HL-60/S4 (cell line): ENCODE measurements at regions not wholly inside any gene's neighbourhood (a gene's known extent, or its start where the extent isn't known, plus 50 kb on each side); places are given as distances from the start of the nearest gene placed in this dataset.
"Not testable (repeated sequence)": the region's sequence is repeated elsewhere in the genome, so short reads cannot be mapped to it uniquely, and the experiment has no call there.

Source experiments
- in situ Hi-C: fragments of 300-500 bp; cut with MboI; formaldehyde crosslinking; loops from 2 replicates; pipeline ENCODE4 v1.14.3; 2022; ENCODE audit warnings: low sequenced_read_pairs

DNA sequence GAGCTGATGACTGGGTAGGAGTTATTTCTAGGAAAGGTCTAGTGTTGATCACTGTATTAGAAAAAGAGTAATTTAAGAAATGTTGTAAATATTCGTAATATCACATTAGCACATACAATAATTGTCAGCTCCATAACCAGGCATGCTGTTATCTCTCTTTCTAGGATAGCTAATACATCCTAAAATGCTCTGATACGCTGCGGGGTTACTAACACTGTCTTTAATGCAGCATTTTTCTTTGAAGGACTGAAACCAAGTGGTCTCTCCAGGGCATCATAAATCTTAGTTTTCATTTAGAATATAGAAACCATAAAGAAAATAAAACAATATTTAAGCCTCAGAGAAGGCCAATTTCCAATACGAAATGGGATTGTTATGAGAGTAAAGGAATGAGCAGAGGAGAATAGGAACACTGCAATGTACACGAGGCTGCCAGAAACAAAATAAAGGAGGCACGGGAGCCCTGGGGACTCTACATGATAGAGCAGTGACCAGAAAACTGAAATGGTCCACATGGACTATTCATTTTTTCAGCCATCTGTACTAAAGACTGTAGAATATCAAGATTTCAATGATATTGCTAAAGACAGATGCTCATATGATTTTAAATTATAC is 1606.7 kb upstream of the AGA start:
- in situ Hi-C loops = no loop called here

GRCh38 chr4:179051206-179051605 is 1609.0 kb upstream of the AGA start:
- in situ Hi-C loops = no loop called here

- in situ Hi-C loops = no loop called here
These were observed 1617.2 kb upstream of the AGA start for GRCh38 chr4:179059396-179059795.

- in situ Hi-C loops = not testable (repeated sequence)
These were observed 1624.0 kb upstream of the AGA start for GRCh38 chr4:179066254-179066653.

- in situ Hi-C loops = no loop called here
These were observed 1628.9 kb upstream of the AGA start for GRCh38 chr4:179071131-179071530.

GRCh38 chr4:179076865-179077264 is 1634.6 kb upstream of the AGA start:
- in situ Hi-C loops = no loop called here

- in situ Hi-C loops = no loop called here
These were observed 1653.5 kb upstream of the AGA start for GRCh38 chr4:179095585-179096221.

- in situ Hi-C loops = no loop called here
These were observed 1655.5 kb upstream of the AGA start for GRCh38 chr4:179097741-179098140.

- in situ Hi-C loops = no loop called here
These were observed 1668.1 kb upstream of the AGA start for GRCh38 chr4:179110356-179110755.

DNA sequence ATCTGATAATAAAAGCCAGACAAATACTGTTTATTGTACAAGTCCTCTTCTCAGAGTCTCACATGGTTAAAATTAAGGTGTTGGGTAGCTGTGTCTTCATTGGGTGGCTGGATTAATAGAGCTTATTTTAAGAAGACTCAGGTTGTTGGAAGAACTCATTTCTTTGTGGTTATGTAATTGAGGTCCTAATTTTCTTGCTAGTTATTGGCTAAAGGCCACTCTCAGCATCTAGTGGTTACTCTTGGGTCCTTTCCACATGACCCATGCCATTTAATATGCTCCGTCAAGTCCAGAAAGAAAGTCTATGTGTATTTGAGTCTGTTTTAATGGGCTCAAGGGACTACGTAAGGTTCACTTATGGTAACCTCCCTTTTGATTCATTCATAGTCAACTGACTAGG is 1668.6 kb upstream of the AGA start:
- in situ Hi-C loops = no loop called here

GRCh38 chr4:179112441-179113170 is 1670.4 kb upstream of the AGA start:
- in situ Hi-C loops = no loop called here

GRCh38 chr4:179114615-179115014 is 1672.4 kb upstream of the AGA start:
- in situ Hi-C loops = no loop called here

- in situ Hi-C loops = no loop called here
These were observed 1673.8 kb upstream of the AGA start for GRCh38 chr4:179116011-179116410.

- in situ Hi-C loops = no loop called here
These were observed 1674.3 kb upstream of the AGA start for GRCh38 chr4:179116581-179116980.

GRCh38 chr4:179123084-179123483 is 1680.8 kb upstream of the AGA start:
- in situ Hi-C loops = no loop called here

GRCh38 chr4:179124419-179124818 is 1682.2 kb upstream of the AGA start:
- in situ Hi-C loops = no loop called here

DNA sequence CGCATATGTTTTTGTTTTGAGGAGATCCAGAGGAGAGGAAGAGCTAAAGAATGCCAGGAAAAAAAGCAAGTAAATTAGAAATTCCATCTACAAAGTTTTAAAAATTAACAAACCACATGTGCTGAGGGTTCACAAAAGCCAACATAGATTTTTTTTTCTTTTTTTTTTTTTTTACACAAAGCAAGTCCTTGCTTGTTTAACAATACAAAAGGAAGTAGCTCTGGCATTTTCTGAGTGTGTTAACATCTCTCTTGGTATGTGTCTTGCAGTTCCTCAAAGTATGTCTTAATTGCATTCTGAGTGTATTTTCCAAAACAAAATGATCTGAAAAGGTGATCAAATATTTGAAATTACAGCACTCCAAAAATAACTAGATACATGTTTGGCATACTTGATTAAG is 1682.7 kb upstream of the AGA start:
- in situ Hi-C loops = no loop called here

GRCh38 chr4:179125870-179126269 is 1683.6 kb upstream of the AGA start:
- in situ Hi-C loops = no loop called here

GRCh38 chr4:179128299-179128698 is 1686.1 kb upstream of the AGA start:
- in situ Hi-C loops = no loop called here

DNA sequence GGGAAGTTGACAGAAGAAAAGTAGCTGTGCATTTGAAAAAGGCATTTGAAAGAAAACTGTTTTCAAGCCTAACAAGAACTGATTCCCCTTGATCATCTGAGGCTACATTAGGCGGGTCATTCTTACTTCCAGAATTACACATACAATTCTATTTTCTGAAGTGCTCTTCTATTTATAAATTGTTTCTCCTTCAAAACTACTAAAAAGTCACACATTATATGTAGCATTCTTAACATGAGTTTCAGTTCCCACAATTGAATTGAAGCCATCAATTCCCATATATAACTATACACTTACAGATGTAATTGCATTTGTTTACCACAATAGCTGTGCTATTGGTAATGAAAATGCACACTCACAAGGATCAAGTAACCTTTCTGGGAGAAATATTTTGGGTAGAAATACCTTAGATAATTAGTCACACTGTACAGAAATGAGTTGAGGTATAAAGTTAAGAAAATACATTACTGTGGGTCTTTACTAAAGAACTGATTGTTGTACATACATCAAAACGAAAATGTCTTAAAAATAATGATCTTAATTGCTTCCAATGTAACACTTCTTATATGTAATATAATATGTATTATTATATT is 1688.0 kb upstream of the AGA start:
- in situ Hi-C loops = no loop called here

DNA sequence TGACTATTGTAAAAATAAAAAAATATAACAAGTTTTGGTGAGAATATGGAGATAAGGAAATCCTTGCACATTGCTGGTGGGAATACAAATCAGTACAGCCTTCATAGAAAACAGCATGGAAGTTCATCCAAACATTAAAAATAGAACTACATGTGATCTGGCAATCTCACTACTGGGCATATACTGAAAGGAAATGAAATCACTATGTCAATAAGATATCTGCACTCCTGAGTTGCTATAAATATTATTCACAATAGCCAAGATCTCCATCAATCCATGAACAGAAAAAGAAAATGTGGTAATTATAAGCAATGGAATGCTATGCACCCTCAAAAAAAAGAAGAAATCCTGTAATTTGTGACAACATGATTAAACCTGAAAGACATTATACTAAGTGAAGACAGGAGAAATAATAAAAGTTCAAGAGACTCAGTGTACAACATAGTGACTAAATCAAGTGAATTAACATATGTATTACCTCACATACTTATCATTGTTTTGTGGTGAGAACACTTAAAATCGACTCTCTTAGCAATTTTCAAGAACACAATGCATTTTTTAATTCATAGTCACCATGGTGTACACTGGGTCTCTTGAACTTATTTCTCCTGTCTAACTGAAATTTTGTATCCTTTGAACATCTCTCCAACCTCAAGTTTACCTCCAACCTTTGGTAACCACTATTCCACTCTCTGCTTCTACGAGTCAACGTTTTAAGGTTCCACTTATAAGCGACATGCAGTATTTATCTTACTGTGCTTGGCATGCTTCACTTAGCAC is 1703.7 kb upstream of the AGA start:
- in situ Hi-C loops = no loop called here
